HPDE6-E6E7 (cell line): ENCODE measurements at regions not wholly inside any gene's neighbourhood (a gene's known extent, or its start where the extent isn't known, plus 50 kb on each side); places are given as distances from the start of the nearest gene placed in this dataset.

ENCODE experiments used
- DNase-seq: peaks from one replicate; pipeline ENCODE4 v3.0.0; 2011; ENCODE audit warnings: missing footprints; ENCODE audit errors: extremely low spot score

DNA sequence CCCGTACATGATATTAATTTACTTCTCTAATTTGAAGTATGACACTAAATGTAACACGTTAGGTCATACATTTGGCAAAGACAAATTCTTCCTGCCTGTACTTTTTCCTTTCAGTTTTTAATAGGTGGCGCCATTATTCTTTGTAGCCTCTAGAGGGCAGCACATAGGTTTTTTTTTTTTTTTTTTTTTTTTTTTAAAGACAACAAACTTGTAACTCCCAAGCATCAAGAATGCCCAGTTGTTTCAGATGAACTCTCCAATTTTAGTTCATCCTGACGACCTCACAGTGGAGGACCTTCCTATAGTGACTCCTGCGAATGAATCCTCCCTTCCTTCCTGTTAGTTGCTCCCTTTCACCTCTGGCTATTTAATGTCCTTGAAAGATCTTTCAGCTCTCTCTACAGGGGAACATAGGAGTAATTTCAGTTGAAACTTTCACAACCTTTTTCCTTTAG lies 139.3 kb upstream of the HDAC9 start:
- peak; percentile 6 for DNase-seq

DNA sequence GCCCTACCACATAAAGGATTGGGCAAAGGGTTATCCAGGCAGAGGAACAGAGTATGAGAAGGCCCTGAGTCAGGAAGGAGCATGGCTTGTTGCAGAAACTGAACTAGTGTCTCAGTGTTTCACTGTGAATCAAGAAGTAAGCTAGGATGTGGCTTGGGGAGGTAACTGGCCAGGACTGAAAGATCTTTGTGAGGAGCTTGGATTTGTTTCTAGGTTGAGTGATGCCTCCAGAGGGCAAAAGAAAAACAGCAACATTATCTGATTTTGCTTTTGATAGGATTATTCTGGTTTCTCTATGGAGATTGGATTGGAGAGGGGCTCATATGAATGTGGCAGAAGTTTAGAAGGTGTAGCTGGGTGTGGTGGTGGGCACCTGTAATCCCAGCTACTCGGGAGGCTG lies 137.9 kb upstream of the HDAC9 start:
- DNase-seq, result peak; percentile 16

DNA sequence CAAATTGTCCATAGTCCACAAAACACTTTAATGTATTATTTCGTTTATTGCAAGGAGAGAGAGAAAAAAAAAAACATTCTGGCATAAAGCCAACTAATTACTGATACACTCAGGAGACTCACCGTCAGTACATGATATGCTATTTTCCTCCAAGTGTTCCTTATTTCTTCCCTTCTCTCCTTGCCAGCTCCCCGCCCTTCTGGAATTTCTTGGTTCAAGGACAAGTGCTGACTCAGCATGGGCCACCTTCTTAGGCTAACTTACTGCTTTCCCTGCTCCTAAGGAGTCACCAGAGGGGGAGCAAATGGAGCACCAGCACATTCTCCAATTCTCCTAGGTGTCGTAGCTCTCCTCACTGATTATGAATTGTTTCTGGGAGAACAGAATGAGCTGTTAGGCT lies 133.8 kb upstream of the HDAC9 start:
- DNase-seq, result no peak

DNA sequence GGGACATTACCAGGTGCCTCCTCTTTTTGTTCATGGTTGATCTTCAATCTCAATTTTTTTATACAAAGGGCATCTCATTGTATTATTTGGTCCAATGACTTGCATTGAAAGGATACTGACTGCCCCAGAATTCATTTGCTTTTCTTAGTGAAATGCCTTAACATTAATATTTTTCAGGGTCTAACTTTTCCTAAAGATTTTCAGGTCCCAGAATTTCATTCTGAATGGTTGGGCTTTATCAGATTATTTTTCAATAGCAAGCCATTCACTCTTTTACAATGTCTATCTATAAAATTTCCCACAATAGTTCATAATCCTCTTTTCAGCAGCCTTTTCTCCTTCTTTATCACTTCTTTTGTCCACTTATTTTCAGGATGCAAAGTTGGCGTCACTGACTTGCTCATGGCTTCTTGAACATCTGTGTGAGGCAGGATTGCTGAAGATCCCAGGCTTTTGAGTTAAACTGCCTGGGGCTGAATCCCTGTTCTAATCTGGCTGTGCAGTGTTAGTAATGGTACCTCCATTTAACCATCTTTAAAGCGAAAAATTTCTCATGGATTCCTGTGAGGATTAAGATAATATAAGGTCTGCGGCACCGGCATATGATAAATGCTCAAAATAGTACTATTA lies 131.7 kb upstream of the HDAC9 start:
- DNase-seq, result no peak

DNA sequence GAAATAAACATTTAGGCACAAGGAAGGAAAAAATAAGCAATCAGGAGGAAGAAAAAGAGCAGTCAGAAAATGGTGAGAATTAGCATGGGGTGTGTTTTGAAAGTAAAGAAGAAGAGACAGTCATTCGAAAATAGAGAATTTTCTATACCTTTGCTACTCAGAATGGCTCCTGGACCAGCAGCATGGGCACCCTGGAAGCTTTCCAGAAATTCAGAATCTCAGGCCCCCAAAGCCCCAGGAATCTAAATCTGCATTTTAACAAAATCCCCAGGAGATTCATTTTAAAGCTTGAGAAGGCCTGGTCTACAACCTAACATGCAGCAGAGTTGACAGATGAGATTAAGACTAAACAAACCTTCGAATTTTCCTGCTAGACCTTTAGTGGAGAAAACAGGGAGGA lies 131.2 kb upstream of the HDAC9 start:
- DNase-seq, result no peak

DNA sequence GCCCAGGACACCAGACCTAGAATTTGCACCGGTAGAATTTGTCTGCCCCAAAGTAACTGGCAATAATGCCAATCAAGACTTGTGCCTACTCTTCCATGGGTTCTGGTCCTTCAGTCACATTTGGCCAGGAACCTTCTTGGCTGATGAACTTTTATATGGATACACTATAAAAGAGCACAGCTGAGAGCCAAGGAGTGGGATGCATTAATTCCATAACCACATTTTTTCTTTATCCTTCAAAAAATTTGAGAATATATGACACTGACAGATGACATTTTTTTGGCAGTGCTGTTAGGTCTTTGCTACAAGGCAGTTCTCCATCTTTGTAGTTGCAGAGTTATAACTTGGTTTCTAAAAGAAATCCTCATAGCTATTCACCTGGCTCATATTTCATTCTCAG lies 129.2 kb upstream of the HDAC9 start:
- no peak for DNase-seq

DNA sequence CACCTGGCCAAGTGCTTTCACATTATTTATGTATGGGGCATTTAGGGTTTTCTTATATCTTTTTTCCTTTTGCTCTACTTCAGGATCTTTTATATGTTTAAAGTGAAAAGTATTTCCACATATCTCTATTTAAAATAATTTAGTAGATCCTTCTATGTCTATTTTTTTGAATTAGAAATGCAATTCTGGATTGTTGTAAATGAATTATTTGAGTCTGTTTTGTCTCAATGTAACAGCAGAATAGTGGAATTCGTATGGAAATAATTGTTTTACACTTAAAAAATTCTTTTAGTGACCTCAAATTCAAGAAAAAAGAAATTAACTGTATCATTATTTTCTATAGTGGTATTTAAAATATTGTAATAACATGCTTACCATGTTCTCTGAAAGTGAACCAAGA lies 126.5 kb upstream of the HDAC9 start:
- no peak for DNase-seq

DNA sequence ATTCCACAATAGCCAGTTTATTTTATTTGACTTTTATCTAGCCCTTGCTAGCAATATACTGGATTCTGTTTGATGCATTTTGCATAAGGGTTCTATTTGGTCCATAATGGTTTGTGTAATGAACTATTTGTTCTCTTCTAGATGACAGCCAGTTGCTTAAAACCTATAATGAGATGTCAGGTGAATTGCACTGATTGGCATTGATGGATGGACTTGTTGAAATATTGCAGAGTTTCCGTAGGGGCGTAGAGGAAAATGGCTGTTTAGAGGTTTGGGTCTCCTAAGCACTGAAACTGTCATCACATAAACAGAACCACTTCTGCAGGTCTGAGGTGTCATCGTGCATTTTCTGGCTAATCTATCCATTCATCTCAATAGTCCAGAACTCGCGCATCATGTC lies 124.9 kb upstream of the HDAC9 start:
- DNase-seq, result no peak

DNA sequence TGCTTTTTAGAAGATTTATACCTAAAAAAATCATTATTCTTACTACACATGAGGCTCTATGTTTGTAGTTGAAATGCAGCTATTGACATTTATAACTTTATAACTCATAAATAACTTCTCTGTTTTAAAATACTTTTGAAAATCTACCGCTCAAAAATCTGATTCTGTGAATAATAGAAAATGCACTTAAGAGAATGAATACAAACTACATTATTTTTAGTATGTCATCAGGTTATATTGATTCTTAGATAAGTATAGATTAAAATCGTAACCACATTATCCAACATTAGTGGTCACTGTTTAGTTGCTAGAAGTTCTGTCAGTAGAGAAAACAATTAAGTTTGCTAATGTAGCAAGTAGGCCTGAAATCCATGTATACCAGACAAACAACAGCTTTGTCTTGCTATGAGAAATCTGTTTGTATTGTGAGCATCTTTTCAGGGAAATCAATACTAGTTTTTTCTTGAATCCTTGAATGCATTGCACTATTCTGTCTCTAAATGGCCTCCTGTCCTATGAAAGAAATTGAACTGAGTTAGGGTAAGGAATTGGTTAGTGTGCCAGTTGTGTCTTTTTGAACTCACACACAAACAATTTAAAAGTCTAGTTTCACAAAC lies 116.5 kb upstream of the HDAC9 start:
- DNase-seq, result no peak

DNA sequence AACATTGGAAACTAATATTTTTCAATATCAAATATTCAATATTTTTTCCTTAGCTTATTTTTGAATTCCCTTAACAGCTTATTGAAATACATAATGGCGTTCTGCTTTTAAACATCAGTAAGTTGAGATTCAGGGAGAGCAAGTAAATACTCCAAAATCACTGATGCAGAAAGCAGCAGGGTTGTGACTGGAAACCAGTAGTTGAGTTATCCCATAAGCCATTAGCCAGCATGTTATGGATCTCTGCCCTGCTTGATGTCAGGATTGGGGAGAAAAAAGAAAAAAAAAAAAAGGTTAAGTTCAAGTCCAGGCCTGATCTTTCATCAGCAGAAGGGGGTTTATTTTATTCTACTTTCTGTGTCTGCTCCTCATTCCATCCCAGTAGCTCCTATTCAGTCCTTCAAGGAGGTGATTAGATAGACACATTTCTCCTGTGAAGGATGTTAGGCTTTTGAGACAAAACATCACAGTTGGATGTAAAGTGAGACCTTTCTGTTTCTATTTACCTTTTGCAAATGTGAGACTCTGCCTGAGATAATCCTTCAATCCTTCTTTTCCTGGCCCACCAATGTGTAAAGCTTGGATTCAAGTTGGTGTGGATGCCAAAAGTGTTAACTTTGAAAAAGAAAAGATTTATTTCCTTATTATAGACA lies 110.9 kb upstream of the HDAC9 start:
- DNase-seq, result no peak

DNA sequence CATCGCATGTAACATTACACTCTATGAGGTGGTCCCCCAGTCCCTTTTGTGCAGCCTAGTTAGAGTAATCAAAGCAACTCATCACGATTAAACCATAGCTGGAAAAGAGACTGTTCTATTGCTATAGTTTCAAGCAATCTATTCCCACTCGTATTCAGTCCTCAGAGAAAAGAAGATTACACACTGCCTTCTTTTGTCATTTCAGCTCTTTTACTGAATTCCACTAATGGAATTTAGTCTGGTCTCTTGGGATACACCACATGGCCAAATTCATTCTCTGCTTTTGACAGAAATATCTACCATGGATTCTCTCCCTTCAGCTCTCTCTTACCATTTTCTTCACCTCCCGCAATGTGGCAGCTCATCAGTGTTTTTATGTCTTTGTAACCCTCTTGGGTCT lies 108.9 kb upstream of the HDAC9 start:
- no peak for DNase-seq

DNA sequence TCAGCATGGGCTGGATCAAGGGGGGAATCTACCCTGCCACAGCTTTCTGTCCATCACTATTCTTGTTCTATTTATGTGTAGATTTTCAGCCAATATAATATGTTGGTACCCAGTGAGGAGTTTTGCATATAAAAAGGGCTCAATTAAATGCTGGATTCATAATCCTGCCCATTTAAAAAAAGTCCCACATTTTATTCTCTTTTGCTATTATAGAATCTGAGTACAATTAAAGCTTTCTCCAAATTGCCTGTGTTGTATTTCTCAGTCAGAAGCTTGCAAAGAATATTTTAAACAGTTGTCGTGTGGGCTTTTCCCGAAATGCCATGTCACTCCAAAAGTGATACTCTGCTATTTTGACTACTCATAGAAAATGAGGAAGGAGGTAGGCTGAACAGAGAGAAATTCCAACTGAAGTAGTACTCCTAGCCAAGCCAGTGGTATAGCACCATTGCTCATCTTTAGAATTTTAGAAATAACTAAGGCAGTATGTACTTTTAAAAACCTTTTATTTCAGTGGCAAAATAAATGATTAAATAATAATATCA lies 108.3 kb upstream of the HDAC9 start:
- DNase-seq, result no peak

DNA sequence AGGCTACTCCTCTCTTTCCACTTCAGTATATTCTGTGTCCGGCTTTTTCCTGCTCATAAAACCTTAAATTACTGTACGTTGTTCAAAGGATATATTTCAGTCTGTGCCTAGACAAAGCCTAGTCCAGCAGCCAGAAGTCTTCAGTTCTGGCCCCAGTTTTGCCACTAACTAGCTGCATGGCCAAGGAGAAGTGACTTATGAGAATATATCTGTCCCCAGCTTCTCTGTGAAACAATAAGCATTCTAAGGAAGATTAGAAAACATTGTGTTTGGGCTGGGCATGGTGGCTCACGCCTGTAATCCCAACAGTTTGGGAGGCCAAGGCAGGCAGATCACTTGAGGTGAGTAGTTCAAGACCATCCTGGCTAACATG lies 105.0 kb upstream of the HDAC9 start:
- no peak for DNase-seq

DNA sequence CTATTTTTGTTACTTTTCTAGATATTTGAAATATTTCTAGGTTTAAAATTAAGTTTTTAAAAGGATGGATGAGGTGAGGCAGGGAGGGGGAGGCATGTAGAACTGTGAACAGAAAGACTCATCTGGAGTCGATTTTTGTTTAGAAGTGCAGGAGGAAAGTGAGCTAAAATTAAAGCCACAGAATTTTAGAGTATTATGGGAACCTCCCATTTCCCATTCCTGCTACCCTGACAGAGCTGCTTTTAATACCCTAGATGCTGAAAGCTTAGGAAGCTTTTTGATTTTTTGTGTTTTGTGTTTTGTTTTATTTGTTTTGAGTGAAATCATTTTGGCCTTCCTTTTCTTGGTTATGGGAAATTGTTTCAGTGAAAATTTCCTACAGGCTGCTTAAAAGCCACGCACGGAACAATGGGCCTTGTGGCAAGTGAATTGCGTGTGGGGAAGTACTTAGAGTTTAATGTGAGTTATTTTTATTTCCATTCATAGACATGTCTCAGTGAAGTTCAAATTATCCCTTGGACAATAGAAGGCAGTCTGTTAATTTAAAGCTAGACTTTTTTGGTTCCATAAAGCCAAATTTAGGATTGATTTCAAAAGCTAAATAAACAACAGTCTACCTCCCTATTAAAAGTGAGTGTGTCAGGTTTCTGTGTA lies 102.0 kb upstream of the HDAC9 start:
- no peak for DNase-seq

DNA sequence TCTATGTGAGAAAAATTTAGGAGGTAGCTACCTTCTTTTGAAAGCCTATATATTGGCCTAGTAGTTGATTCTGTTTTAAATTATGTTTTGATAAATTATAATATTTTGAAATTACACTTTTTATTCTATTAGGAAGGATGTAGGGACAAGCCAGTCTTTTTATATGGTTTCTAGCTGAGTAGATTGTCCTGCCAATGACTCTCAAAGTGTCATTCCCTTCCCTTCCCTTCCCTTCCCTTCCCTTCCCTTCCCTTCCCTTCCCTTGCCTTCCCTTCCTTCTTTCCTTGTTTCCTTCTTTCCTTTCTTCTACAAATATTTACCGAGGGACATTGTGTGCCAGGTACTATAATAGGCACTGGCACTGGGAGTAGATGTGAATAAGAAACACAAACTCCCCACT lies 99.7 kb upstream of the HDAC9 start:
- DNase-seq, result no peak

DNA sequence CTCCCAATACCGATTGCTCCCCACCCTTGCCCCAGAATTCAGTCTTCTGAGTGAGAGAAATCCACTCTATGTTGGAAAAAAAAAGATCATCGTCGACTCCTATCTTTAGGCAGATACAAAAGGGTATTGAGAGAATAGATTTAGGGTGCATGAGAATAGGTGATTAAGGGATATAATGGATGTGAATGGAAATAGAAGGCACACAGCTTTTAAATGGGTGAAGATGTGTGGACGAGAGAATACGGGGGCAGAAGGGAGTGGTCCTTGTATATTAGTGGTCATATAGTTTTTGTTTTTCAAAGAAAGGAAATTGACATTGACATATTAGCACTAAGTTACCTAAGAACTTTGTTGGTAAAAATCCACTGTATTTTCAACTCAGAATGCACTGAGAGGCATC lies 98.6 kb upstream of the HDAC9 start:
- no peak for DNase-seq

DNA sequence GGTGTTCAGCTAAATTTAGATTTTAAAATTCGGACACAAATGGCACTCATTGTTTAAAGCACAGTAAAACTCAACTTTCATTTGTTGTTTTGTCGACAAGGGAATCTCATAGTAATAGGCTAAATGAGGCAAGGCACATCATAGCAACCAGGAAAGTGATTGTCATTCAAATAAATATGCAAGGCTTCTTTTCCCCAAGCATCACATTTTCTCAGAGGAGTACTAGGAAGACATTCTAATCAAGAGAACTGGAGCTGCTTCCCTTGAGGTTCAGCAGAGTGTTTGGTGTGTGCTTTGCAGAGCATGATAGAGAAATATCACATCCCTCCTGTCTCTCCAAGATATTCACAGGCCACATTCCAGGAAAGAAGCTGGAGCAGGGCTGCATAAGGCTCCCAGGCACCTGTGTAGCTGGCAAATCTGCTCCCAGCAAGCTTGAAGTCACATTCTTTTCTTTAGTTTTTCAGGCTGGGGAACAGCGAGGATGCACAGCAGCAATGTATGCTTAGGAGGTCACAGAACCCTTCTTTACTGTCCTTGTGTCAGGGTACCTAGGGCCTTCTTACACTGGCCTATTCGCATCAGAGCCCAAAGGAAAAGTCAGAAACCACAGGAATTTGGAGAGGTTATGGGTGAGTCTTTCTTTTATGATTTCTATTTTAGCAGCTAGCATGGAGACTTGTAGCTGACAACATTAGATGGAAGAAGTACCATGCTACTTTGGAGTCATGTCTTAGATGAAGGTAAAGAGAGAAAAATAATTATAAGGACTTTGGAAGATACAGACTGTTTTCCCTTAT lies 95.9 kb upstream of the HDAC9 start:
- DNase-seq, result no peak

DNA sequence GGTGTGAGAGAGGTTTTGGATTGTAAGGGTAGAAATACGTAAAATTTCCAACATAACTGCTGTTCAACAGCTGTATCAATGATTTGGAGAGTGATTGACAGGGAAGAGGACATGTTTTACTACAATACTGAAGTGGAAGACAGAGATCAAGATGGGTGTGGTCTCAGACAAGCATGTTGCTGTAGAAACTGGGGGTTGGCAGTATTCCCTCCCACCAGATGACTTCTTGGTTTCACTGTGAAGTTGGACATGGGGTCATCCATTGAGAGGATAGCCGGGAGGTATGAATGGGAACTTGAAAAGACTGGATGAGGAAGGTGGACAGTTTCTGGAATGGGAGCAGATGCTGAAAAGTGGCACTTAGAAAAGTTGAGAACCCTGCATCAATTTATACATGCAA lies 95.3 kb upstream of the HDAC9 start:
- DNase-seq, result no peak

DNA sequence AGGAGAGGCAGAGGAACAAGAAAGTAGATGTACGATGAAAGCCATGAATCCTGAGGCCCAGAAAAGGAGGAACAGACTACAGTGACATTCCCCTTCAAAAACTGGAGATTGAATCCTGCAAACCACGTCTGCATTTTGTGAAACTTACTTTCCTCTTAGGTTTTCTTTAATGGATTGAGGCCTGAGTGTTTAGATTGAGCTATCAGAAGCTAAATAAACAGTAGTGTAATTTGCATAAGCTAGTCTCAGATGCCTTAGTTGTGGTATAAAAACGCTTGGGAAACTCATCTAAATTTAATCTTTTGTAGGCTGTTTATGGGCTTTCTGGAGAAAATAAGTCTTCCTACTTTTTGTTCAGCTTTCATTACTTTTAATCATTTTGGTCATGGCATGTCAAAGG lies 94.8 kb upstream of the HDAC9 start:
- no peak for DNase-seq

DNA sequence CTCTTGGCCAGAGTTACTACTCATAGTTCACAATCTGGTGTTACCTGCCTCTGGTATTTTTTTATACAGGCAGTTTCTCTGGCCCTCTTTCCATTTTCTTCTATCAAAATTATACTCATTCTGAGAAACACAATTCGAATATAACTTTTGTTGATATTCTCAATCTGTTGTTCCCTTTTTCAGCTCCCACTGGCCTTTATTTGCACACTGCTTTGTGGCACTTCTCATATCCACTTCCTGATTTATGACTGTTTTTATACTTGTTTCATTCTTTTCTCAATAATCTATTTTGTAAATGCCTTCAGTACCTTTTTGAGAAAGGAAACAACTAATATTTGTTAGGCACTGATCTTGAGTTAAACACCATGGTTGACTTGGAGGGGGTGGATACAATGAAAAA lies 93.8 kb upstream of the HDAC9 start:
- no peak for DNase-seq

DNA sequence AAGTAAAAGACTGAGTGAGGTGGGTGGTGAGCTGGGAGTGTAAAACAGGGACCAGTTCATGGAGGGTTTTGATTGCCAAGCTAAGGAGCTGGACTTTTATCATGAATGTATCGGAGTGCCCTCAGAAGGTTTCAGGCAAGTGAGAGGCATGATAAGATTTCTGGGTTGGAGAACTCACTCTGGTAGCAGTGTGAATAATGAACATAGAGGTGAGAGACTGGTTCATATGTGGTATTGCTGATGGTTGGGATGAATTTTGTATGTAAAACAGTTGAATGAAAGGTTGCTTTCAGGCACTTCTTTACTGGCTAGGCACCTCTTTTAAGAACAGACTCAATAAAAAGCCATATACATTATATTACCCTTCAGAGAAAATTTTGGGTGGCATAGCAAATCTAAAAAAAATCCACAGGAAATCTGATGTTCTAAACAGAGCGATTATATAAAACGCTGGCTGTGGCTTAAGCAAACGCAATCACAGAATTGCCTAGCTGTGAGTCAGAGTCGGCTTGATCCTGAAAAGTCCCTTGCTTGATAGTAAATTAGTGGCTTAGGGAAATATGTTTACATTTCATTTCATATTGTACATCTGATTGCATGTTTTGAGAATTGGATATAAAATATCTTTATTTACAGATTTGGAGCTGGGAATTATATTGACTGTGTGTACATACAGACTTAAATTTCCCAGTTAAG lies 92.9 kb upstream of the HDAC9 start:
- peak; percentile 17 for DNase-seq
